ENCODE measurements at regions not wholly inside any gene's neighbourhood (a gene's known extent, or its start where the extent isn't known, plus 50 kb on each side); places are given as distances from the start of the nearest gene placed in this dataset.

DNA sequence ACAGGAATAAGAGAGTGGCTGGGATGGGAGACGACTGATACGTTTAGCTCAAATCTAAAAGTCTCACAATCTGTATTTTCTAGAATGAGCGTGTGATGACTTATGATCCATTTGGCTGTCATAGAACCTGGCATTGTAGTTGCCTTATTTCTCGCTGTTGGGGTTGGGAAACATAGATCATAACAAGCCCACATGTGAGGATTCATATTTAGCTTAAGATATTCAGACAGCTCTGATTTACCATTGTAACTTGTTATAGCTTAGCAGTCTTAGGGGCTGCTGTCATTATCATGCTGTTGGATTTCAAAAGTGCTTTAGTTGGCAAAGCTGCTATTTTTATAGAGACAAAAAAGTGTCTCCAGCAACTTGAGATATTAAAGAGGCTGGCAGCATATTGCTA, 871.3 kb downstream of the ZPLD1 start:
- no peaks in the 10 kb centered on the region for H3K36me3 ChIP-seq (ENCODE audit: control insufficient read depth, insufficient read depth, low read length)
- ChIA-PET POLR2A (no interaction called here), CTCF (no interaction called here)
- no peak for DNase-seq (ENCODE audit: low read depth, low spot score)
- no peak overlapping the region for H3K27ac ChIP-seq (ENCODE audit: low read length)
- ATAC-seq, result no peak
- intact Hi-C loops (cut with micrococcal nuclease; ENCODE audit: unreplicated experiment), result no loop called here
- H3K4me3 ChIP-seq (ENCODE audit: low read depth in 2 of 2, low read length in 2 of 2), result no peak overlapping the region
- no peaks in the 10 kb centered on the region for H3K9me3 ChIP-seq (ENCODE audit: control insufficient read depth, insufficient read depth, low read depth, low read length)
- TF ChIP-seq, protein P1, sequence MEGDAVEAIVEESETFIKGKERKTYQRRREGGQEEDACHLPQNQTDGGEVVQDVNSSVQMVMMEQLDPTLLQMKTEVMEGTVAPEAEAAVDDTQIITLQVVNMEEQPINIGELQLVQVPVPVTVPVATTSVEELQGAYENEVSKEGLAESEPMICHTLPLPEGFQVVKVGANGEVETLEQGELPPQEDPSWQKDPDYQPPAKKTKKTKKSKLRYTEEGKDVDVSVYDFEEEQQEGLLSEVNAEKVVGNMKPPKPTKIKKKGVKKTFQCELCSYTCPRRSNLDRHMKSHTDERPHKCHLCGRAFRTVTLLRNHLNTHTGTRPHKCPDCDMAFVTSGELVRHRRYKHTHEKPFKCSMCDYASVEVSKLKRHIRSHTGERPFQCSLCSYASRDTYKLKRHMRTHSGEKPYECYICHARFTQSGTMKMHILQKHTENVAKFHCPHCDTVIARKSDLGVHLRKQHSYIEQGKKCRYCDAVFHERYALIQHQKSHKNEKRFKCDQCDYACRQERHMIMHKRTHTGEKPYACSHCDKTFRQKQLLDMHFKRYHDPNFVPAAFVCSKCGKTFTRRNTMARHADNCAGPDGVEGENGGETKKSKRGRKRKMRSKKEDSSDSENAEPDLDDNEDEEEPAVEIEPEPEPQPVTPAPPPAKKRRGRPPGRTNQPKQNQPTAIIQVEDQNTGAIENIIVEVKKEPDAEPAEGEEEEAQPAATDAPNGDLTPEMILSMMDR (IDR thresholded peaks at IDR 0.05), result no peak
- TF ChIP-seq, protein P2, sequence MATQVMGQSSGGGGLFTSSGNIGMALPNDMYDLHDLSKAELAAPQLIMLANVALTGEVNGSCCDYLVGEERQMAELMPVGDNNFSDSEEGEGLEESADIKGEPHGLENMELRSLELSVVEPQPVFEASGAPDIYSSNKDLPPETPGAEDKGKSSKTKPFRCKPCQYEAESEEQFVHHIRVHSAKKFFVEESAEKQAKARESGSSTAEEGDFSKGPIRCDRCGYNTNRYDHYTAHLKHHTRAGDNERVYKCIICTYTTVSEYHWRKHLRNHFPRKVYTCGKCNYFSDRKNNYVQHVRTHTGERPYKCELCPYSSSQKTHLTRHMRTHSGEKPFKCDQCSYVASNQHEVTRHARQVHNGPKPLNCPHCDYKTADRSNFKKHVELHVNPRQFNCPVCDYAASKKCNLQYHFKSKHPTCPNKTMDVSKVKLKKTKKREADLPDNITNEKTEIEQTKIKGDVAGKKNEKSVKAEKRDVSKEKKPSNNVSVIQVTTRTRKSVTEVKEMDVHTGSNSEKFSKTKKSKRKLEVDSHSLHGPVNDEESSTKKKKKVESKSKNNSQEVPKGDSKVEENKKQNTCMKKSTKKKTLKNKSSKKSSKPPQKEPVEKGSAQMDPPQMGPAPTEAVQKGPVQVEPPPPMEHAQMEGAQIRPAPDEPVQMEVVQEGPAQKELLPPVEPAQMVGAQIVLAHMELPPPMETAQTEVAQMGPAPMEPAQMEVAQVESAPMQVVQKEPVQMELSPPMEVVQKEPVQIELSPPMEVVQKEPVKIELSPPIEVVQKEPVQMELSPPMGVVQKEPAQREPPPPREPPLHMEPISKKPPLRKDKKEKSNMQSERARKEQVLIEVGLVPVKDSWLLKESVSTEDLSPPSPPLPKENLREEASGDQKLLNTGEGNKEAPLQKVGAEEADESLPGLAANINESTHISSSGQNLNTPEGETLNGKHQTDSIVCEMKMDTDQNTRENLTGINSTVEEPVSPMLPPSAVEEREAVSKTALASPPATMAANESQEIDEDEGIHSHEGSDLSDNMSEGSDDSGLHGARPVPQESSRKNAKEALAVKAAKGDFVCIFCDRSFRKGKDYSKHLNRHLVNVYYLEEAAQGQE (IDR thresholded peaks at IDR 0.05; ENCODE audit: insufficient read depth in 1 of 2, low read depth in 2 of 2, low read length in 1 of 2), result no peak
- TF ChIP-seq TCF7L2 (IDR thresholded peaks at IDR 0.05; ENCODE audit: low read depth, low read length) (no peak), POLR2AphosphoS5 (IDR thresholded peaks at IDR 0.05; ENCODE audit: low read depth, low read length) (no peak), SIN3A (IDR thresholded peaks at IDR 0.05; ENCODE audit: borderline replicate concordance, insufficient read depth, low read depth, low read length) (no peak)
- no TSS peak for BruUV-seq (replicated peaks)
- no peaks in the 10 kb centered on the region for H3K4me1 ChIP-seq (ENCODE audit: control insufficient read depth, insufficient read depth, low read length)
- in situ Hi-C loops (cut with HindIII; ENCODE audit: low pct_unique_long_range_greater_than_20kb, low sequenced_read_pairs), result no loop called here
- no peaks in the 10 kb centered on the region for H3K27me3 ChIP-seq (ENCODE audit: control insufficient read depth, insufficient read depth, low read length)

DNA sequence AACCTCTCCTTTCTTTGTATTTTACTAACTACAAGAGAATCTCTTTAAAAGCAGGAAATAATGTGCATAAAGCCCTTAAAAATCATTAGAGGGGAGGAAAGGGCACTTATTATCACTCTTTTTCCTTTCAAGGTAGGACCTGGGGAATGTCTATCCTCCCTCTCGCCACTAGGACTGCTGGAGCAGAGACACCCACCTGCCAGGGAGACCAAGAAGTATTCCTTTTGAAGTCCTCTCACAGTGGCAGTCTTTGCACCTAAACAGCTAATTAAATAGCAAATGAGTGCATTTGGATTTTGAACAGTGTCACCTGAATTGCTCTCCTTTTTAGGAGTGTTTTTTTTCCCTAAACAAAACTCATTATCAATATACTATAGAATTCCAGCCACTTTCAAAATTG, 874.1 kb downstream of the ZPLD1 start:
- Histone ChIP-seq H3K4me3 (ENCODE audit: low read depth in 2 of 2, low read length in 2 of 2) (no peak overlapping the region), H3K9me3 (ENCODE audit: control insufficient read depth, insufficient read depth, low read depth, low read length) (no peaks in the 10 kb centered on the region), H3K27ac (ENCODE audit: low read length) (no peak overlapping the region), H3K27me3 (ENCODE audit: control insufficient read depth, insufficient read depth, low read length) (no peaks in the 10 kb centered on the region), H3K4me1 (ENCODE audit: control insufficient read depth, insufficient read depth, low read length) (no peaks in the 10 kb centered on the region), H3K36me3 (ENCODE audit: control insufficient read depth, insufficient read depth, low read length) (no peaks in the 10 kb centered on the region)
- CTCF ChIA-PET, result no interaction called here
- TF ChIP-seq, protein P1 (IDR thresholded peaks at IDR 0.05), result peak; percentile 16
- TF ChIP-seq, protein P2 (IDR thresholded peaks at IDR 0.05; ENCODE audit: insufficient read depth in 1 of 2, low read depth in 2 of 2, low read length in 1 of 2), result no peak
- DNase-seq (ENCODE audit: low read depth, low spot score), result no peak
- BruUV-seq (replicated peaks), result no TSS peak
- POLR2A ChIA-PET, result no interaction called here
- intact Hi-C loops (cut with micrococcal nuclease; ENCODE audit: unreplicated experiment), result no loop called here
- in situ Hi-C loops (cut with HindIII; ENCODE audit: low pct_unique_long_range_greater_than_20kb, low sequenced_read_pairs), result no loop called here
- ATAC-seq, result no peak
